ENCODE measurements at regions not wholly inside any gene's neighbourhood (a gene's known extent, or its start where the extent isn't known, plus 50 kb on each side); places are given as distances from the start of the nearest gene placed in this dataset.
A peak's percentile ranks its signal among the peaks of the same experiment; 100 is the strongest.
"Not testable (repeated sequence)": the region's sequence is repeated elsewhere in the genome, so short reads cannot be mapped to it uniquely, and the experiment has no call there.

DNA sequence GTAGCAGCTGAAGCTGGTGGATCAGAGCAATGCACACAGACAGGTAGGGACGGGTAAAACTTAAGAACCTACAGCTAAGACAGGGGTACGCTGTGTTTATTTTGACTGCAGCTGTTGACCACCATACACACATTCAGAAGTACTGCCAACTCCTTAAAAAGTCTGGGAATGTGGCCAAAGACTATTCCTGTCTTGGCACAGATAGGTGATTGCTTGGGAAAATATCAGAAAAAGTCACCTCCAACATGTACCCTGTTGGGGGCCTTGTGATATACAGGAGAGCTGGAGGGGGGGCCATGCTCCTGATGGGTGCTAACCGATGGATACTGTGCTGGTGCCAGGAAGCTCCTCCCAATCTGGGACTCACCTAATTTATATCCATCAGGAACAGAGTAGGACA lies 121.2 kb downstream of the VCX2 start:
- TF ChIP-seq, protein P1, sequence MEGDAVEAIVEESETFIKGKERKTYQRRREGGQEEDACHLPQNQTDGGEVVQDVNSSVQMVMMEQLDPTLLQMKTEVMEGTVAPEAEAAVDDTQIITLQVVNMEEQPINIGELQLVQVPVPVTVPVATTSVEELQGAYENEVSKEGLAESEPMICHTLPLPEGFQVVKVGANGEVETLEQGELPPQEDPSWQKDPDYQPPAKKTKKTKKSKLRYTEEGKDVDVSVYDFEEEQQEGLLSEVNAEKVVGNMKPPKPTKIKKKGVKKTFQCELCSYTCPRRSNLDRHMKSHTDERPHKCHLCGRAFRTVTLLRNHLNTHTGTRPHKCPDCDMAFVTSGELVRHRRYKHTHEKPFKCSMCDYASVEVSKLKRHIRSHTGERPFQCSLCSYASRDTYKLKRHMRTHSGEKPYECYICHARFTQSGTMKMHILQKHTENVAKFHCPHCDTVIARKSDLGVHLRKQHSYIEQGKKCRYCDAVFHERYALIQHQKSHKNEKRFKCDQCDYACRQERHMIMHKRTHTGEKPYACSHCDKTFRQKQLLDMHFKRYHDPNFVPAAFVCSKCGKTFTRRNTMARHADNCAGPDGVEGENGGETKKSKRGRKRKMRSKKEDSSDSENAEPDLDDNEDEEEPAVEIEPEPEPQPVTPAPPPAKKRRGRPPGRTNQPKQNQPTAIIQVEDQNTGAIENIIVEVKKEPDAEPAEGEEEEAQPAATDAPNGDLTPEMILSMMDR (conservative IDR thresholded peaks at IDR 0.05), result no peak
- no peaks in the 10 kb centered on the region for H3K9me3 Mint-ChIP-seq
- H3K27ac Mint-ChIP-seq (ENCODE audit: unreplicated experiment), result no peak overlapping the region
- no peaks in the 10 kb centered on the region for H3K27me3 Mint-ChIP-seq (ENCODE audit: low read depth)
- no peak overlapping the region for H3K4me3 Mint-ChIP-seq
- no peak for DNase-seq (ENCODE audit: low read depth, low spot score)
- no peaks in the 10 kb centered on the region for H3K4me1 Mint-ChIP-seq
- H3K36me3 Mint-ChIP-seq (ENCODE audit: low read depth), result no peaks in the 10 kb centered on the region

DNA sequence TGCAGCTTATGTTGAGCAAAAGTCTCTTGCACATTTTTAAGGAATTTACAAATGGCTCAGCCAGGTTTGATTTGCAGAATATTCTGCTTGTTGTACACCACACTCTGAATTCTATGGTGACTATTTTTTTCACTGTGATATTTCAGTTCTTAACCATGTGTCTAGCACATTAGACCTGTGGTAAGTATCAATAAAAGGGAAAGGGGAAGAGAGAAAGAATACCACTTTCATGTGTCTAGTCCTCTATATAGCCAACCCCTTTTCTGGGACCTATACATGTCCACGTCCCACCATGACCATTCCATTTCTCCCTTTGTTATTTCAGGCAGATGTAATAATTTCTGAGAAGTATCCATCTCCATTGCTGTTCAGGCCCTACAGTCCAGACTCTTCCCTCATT lies 121.3 kb upstream of the PNPLA4 start:
- TF ChIP-seq, protein P1 (conservative IDR thresholded peaks at IDR 0.05), result no peak
- Mint-ChIP-seq H3K4me3 (no peak overlapping the region), H3K9me3 (no peaks in the 10 kb centered on the region), H3K4me1 (no peaks in the 10 kb centered on the region), H3K27me3 (ENCODE audit: low read depth) (no peaks in the 10 kb centered on the region), H3K27ac (ENCODE audit: unreplicated experiment) (no peak overlapping the region), H3K36me3 (ENCODE audit: low read depth) (no peaks in the 10 kb centered on the region)
- no peak for DNase-seq (ENCODE audit: low read depth, low spot score)

DNA sequence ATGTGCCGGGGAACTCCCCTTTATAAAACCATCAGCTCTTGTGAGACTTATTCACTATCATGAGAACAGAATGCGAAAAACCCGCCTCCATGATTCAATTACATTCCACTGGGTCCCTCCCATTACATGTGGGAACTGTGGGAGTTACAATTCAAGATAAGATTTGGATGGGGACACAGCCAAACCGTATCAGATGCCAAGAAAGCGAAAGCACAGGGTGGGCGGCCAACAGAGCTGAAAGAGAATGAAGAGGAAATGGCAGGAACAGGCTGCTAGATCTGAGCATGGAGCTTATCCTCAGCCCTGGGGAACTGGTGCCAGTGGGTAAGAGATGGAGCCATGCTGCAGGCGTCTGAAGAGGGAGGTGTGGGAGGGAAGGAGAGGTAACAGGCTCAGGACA lies 117.7 kb upstream of the PNPLA4 start:
- no peaks in the 10 kb centered on the region for H3K36me3 Mint-ChIP-seq (ENCODE audit: low read depth)
- H3K27me3 Mint-ChIP-seq (ENCODE audit: low read depth), result no peaks in the 10 kb centered on the region
- H3K4me1 Mint-ChIP-seq, result peaks cover 5% of the 10 kb centered on the region
- TF ChIP-seq, protein P1 (conservative IDR thresholded peaks at IDR 0.05), result no peak
- H3K9me3 Mint-ChIP-seq, result no peaks in the 10 kb centered on the region
- no peak overlapping the region for H3K4me3 Mint-ChIP-seq
- no peak for DNase-seq (ENCODE audit: low read depth, low spot score)
- H3K27ac Mint-ChIP-seq (ENCODE audit: unreplicated experiment), result no peak overlapping the region

DNA sequence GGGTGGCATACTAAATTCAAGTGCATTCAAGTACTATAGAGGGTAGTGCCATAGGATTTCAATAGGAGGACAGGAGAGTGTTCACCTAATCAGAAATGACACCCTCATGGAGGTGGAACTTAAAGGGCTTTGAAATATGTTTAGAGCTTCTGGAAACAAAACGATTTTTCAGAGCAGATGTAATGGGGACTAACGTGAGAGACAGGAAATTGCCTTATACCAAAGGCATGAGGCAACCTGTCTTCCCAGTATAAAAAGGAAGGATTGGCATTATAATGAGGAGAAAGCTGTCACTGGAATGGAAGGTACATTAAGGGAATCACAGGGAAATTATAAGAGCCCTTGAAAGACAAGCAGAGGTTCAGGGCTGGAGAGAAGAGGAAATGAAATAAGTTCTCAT lies 116.3 kb upstream of the PNPLA4 start:
- H3K4me3 Mint-ChIP-seq, result no peak overlapping the region
- no peak overlapping the region for H3K27ac Mint-ChIP-seq (ENCODE audit: unreplicated experiment)
- no peaks in the 10 kb centered on the region for H3K27me3 Mint-ChIP-seq (ENCODE audit: low read depth)
- no peak for DNase-seq (ENCODE audit: low read depth, low spot score)
- TF ChIP-seq, protein P1 (conservative IDR thresholded peaks at IDR 0.05), result no peak
- H3K36me3 Mint-ChIP-seq (ENCODE audit: low read depth), result no peaks in the 10 kb centered on the region
- H3K9me3 Mint-ChIP-seq, result no peaks in the 10 kb centered on the region
- H3K4me1 Mint-ChIP-seq, result peaks cover 5% of the 10 kb centered on the region

DNA sequence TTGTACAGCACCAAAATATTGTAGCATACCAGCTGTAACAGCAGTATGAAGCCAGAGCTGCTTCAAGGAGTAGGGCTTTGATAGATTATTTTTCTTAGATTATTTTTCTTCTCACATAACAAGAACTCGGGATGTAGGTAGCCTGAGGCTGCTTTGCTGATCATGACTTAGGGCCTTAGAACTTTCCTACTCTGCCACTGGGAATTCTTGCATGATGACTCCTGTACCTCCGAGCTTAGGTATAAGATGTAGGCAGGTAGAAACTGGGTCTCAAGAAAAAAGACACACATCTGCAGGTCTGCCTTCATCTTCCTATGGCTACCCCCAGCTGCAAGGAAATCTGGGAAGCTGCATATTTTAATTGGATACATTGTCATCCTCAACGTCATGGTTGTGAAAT lies 115.9 kb upstream of the PNPLA4 start:
- no peak for DNase-seq (ENCODE audit: low read depth, low spot score)
- no peak overlapping the region for H3K4me3 Mint-ChIP-seq
- H3K4me1 Mint-ChIP-seq, result peaks cover 5% of the 10 kb centered on the region
- no peaks in the 10 kb centered on the region for H3K36me3 Mint-ChIP-seq (ENCODE audit: low read depth)
- no peaks in the 10 kb centered on the region for H3K27me3 Mint-ChIP-seq (ENCODE audit: low read depth)
- H3K9me3 Mint-ChIP-seq, result no peaks in the 10 kb centered on the region
- TF ChIP-seq, protein P1 (conservative IDR thresholded peaks at IDR 0.05), result no peak
- no peak overlapping the region for H3K27ac Mint-ChIP-seq (ENCODE audit: unreplicated experiment)

DNA sequence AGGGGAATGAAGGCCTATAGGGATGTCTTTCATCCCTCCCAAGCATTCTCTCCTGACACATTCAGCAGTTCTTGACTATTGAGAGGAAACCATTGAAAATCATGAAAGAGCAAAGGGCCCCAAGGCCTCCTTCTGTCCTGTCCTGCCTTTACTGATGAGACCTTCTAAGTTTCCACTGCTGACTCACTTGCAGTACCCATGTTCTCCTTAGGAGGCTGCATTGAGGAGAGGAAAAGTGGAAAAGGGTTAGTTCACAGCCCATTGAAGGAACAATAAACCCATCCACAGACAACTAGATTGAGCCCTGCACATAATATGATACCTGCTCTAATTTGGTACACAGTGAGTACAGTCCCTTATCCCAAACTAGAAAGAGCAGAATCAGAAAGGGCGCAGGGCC lies 115.1 kb upstream of the PNPLA4 start:
- H3K9me3 Mint-ChIP-seq, result no peaks in the 10 kb centered on the region
- no peak overlapping the region for H3K4me3 Mint-ChIP-seq
- no peaks in the 10 kb centered on the region for H3K27me3 Mint-ChIP-seq (ENCODE audit: low read depth)
- no peaks in the 10 kb centered on the region for H3K36me3 Mint-ChIP-seq (ENCODE audit: low read depth)
- H3K27ac Mint-ChIP-seq (ENCODE audit: unreplicated experiment), result no peak overlapping the region
- H3K4me1 Mint-ChIP-seq, result peaks cover 5% of the 10 kb centered on the region
- no peak for DNase-seq (ENCODE audit: low read depth, low spot score)
- TF ChIP-seq, protein P1 (conservative IDR thresholded peaks at IDR 0.05), result peak; percentile 47

DNA sequence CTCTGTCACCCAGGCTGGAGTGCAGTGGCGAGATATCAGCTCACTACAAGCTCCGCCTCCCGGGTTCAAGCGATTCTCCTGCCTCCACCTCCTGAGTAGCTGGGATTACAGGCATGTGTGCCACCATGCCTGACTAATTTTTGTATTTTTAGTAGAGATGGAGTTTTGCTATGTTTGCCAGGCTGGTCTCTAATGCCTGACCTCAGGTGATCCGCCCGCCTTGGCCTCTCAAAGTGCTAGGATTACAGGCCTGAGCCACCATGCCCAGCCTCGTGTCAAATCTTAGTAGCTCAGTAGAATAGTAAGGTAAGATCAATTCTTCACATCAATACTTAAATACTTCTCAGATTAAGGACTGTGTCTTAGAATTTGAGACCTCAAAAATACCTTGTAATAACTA lies 112.5 kb upstream of the PNPLA4 start:
- not testable (repeated sequence) for H3K36me3 Mint-ChIP-seq (ENCODE audit: low read depth); H3K4me3 Mint-ChIP-seq; H3K27me3 Mint-ChIP-seq (ENCODE audit: low read depth)

More for the DNA sequence above, 112.5 kb upstream of the PNPLA4 start:
- not testable (repeated sequence) for H3K9me3 Mint-ChIP-seq; H3K4me1 Mint-ChIP-seq; H3K27ac Mint-ChIP-seq (ENCODE audit: unreplicated experiment); DNase-seq (ENCODE audit: low read depth, low spot score)
